ENCODE measurements at regions not wholly inside any gene's neighbourhood (a gene's known extent, or its start where the extent isn't known, plus 50 kb on each side); places are given as distances from the start of the nearest gene placed in this dataset.
"Not testable (repeated sequence)": the region's sequence is repeated elsewhere in the genome, so short reads cannot be mapped to it uniquely, and the experiment has no call there.

DNA sequence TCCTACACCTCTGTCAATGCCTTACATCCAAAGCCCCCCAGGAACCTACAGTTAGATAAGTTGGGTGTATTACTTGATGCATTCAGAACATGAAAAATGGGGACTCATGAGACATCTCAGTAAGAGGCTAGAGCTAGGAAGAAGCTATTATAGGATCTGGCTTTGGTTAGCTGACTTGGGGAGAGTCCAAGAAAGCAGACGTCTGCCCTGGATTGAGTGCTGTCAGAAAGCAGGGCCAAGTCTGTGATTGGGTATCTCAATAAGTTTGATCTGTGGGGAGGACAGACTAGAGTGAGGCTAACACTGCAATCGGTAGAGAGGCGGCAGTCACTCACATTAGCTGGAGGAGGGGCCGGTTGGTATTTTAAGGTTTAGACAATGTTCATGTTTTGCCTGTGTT lies 79.4 kb upstream of the LRFN2 start:
- Histone ChIP-seq H3K9ac (ENCODE audit: control insufficient read depth, extremely low read depth, insufficient read depth, low read length) (no peak overlapping the region), H3K4me3 (ENCODE audit: control insufficient read depth in 2 of 3, extremely low read depth in 1 of 3, insufficient read depth in 2 of 3, low read depth in 1 of 3, low read length in 3 of 3) (no peak overlapping the region), H3K27me3 (ENCODE audit: control insufficient read depth, extremely low read depth, insufficient read depth, low read length) (no peaks in the 10 kb centered on the region), H2AFZ (ENCODE audit: control insufficient read depth, low read length) (no peak overlapping the region), H3K79me2 (ENCODE audit: control insufficient read depth, insufficient read depth, low read length) (no peaks in the 10 kb centered on the region), H3K9me1 (ENCODE audit: control insufficient read depth, extremely low read depth, insufficient read depth, low read length) (no peaks in the 10 kb centered on the region), H3K36me3 (ENCODE audit: control insufficient read depth in 2 of 2, extremely low read depth in 1 of 2, insufficient read depth in 2 of 2, low read length in 2 of 2) (no peaks in the 10 kb centered on the region), H3K4me2 (ENCODE audit: control insufficient read depth, extremely low read depth, insufficient read depth, low read depth, low read length) (no peak overlapping the region), H3K9me3 (ENCODE audit: control insufficient read depth, low read depth, low read length) (peaks cover 2% of the 10 kb centered on the region), H3K27ac (ENCODE audit: control insufficient read depth, insufficient read depth, low read length) (no peak overlapping the region), H4K20me1 (ENCODE audit: control insufficient read depth, extremely low read depth, insufficient read depth, low read length) (no peaks in the 10 kb centered on the region), H3K4me1 (ENCODE audit: control insufficient read depth, extremely low read depth, insufficient read depth, low read length) (no peaks in the 10 kb centered on the region)
- TF ChIP-seq EZH2 (IDR thresholded peaks at IDR 0.05; ENCODE audit: low read length), result no peak
- TF ChIP-seq, protein P1, sequence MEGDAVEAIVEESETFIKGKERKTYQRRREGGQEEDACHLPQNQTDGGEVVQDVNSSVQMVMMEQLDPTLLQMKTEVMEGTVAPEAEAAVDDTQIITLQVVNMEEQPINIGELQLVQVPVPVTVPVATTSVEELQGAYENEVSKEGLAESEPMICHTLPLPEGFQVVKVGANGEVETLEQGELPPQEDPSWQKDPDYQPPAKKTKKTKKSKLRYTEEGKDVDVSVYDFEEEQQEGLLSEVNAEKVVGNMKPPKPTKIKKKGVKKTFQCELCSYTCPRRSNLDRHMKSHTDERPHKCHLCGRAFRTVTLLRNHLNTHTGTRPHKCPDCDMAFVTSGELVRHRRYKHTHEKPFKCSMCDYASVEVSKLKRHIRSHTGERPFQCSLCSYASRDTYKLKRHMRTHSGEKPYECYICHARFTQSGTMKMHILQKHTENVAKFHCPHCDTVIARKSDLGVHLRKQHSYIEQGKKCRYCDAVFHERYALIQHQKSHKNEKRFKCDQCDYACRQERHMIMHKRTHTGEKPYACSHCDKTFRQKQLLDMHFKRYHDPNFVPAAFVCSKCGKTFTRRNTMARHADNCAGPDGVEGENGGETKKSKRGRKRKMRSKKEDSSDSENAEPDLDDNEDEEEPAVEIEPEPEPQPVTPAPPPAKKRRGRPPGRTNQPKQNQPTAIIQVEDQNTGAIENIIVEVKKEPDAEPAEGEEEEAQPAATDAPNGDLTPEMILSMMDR (optimal IDR thresholded peaks at IDR 0.05 in 1 of 3, IDR thresholded peaks at IDR 0.05 in 1 of 3, conservative IDR thresholded peaks at IDR 0.05 in 1 of 3; ENCODE audit: extremely low read depth in 1 of 3, insufficient read depth in 2 of 3, low read length in 3 of 3), result no peak
- DNase-seq (ENCODE audit: low read depth, low spot score) (no peak), FAIRE-seq (no peak)
- dilution Hi-C loops (cut with MboI; ENCODE audit: extremely low pct_ligation_motif_present, low sequenced_read_pairs), result no loop called here

DNA sequence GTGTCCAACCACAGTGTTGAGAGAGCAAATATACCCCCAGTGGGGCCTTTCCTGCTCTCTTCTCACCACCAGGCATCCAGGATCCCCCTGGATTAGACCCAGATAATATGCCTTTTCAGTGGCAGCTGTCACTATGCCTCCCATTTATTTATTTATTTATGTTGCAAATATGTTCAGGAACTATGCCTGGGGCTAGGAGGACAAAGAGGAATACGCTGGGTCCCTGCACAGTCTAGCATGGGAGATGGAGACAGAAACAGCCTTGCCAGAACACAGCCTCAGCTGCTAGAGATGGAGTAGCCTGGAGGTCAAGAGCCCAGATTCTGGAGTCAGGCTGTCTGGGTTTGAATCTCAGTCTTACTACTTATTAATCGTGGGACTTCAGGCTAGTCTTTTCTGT lies 74.6 kb upstream of the LRFN2 start:
- Histone ChIP-seq H4K20me1 (ENCODE audit: control insufficient read depth, extremely low read depth, insufficient read depth, low read length) (no peaks in the 10 kb centered on the region), H3K4me3 (ENCODE audit: control insufficient read depth in 2 of 3, extremely low read depth in 1 of 3, insufficient read depth in 2 of 3, low read depth in 1 of 3, low read length in 3 of 3) (no peak overlapping the region), H3K27me3 (ENCODE audit: control insufficient read depth, extremely low read depth, insufficient read depth, low read length) (no peaks in the 10 kb centered on the region), H3K36me3 (ENCODE audit: control insufficient read depth in 2 of 2, extremely low read depth in 1 of 2, insufficient read depth in 2 of 2, low read length in 2 of 2) (no peaks in the 10 kb centered on the region), H3K4me1 (ENCODE audit: control insufficient read depth, extremely low read depth, insufficient read depth, low read length) (no peaks in the 10 kb centered on the region), H3K27ac (ENCODE audit: control insufficient read depth, insufficient read depth, low read length) (no peak overlapping the region), H3K9ac (ENCODE audit: control insufficient read depth, extremely low read depth, insufficient read depth, low read length) (no peak overlapping the region), H2AFZ (ENCODE audit: control insufficient read depth, low read length) (no peak overlapping the region), H3K79me2 (ENCODE audit: control insufficient read depth, insufficient read depth, low read length) (no peaks in the 10 kb centered on the region), H3K4me2 (ENCODE audit: control insufficient read depth, extremely low read depth, insufficient read depth, low read depth, low read length) (no peak overlapping the region), H3K9me3 (ENCODE audit: control insufficient read depth, low read depth, low read length) (peaks cover 2% of the 10 kb centered on the region), H3K9me1 (ENCODE audit: control insufficient read depth, extremely low read depth, insufficient read depth, low read length) (no peaks in the 10 kb centered on the region)
- no peak for DNase-seq (ENCODE audit: low read depth, low spot score)
- no peak for FAIRE-seq
- dilution Hi-C loops (cut with MboI; ENCODE audit: extremely low pct_ligation_motif_present, low sequenced_read_pairs), result loop anchor here (5.0 kb wide), 1 partner anchor 49 kb away; no protein-coding TSS in a partner anchor
- TF ChIP-seq, protein P1 (optimal IDR thresholded peaks at IDR 0.05 in 1 of 3, IDR thresholded peaks at IDR 0.05 in 1 of 3, conservative IDR thresholded peaks at IDR 0.05 in 1 of 3; ENCODE audit: extremely low read depth in 1 of 3, insufficient read depth in 2 of 3, low read length in 3 of 3), result no peak
- TF ChIP-seq EZH2 (IDR thresholded peaks at IDR 0.05; ENCODE audit: low read length), result no peak

DNA sequence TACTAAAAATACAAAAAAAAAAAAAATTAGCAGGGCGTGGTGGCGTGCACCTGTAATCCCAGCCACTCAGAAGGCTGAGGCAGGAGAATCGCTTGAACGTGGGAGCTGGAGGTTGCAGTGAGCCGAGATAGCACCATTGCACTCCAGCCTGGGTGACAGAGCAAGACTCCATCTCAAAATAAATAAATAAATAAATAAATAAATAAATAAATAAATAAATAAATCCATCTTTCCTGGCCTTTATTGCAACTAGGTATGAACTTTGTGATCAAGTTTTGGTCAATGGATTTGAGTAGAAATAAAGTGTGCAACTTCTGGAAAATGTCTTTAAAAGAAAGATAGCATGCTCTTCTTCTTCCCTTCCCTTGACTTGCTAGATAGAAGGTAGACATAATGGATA lies 69.6 kb upstream of the LRFN2 start:
- H3K79me2 ChIP-seq (ENCODE audit: control insufficient read depth, insufficient read depth, low read length); H3K36me3 ChIP-seq (ENCODE audit: control insufficient read depth in 2 of 2, extremely low read depth in 1 of 2, insufficient read depth in 2 of 2, low read length in 2 of 2); H3K4me2 ChIP-seq (ENCODE audit: control insufficient read depth, extremely low read depth, insufficient read depth, low read depth, low read length); H3K27ac ChIP-seq (ENCODE audit: control insufficient read depth, insufficient read depth, low read length); H3K4me3 ChIP-seq (ENCODE audit: control insufficient read depth in 2 of 3, extremely low read depth in 1 of 3, insufficient read depth in 2 of 3, low read depth in 1 of 3, low read length in 3 of 3); DNase-seq (ENCODE audit: low read depth, low spot score); H3K4me1 ChIP-seq (ENCODE audit: control insufficient read depth, extremely low read depth, insufficient read depth, low read length); dilution Hi-C loops (cut with MboI; ENCODE audit: extremely low pct_ligation_motif_present, low sequenced_read_pairs); FAIRE-seq; H3K9me3 ChIP-seq (ENCODE audit: control insufficient read depth, low read depth, low read length); H4K20me1 ChIP-seq (ENCODE audit: control insufficient read depth, extremely low read depth, insufficient read depth, low read length); H2AFZ ChIP-seq (ENCODE audit: control insufficient read depth, low read length); H3K9ac ChIP-seq (ENCODE audit: control insufficient read depth, extremely low read depth, insufficient read depth, low read length); H3K9me1 ChIP-seq (ENCODE audit: control insufficient read depth, extremely low read depth, insufficient read depth, low read length); H3K27me3 ChIP-seq (ENCODE audit: control insufficient read depth, extremely low read depth, insufficient read depth, low read length): not testable (repeated sequence)
